GM23338 (cell line): ENCODE measurements at regions not wholly inside any gene's neighbourhood (a gene's known extent, or its start where the extent isn't known, plus 50 kb on each side); places are given as distances from the start of the nearest gene placed in this dataset.

Experiments
- ATAC-seq: fragments of 200-7000 bp; cut with Tn5 transposase; 3 replicates; pipeline ENCODE4 v1.9.1; 2020
- DNase-seq: peaks from one replicate; pipeline ENCODE4 v3.0.0-alpha.2; 2015; ENCODE audit warnings: low spot score
- H2AFZ ChIP-seq: fragments of 200-600 bp; sonication (generic); 2 replicates; pipeline ENCODE4 v1.8.0; 2016; ENCODE audit warnings: antibody characterized with exemption, mild to moderate bottlenecking, moderate library complexity
- H3F3A ChIP-seq: fragments of 200-600 bp; sonication (generic); replicated peaks from 2 replicates; pipeline ENCODE4 v1.8.0; 2017; ENCODE audit warnings: antibody characterized with exemption, mixed run types, low read depth
- H3K27ac ChIP-seq: fragments of 200-600 bp; sonication (generic); 2 replicates; pipeline ENCODE4 v1.6.1; 2016; ENCODE audit warnings: low read depth
- H3K27me3 ChIP-seq: fragments of 200-600 bp; sonication (generic); 2 replicates; pipeline ENCODE4 v1.8.0; 2016; ENCODE audit warnings: mild to moderate bottlenecking, mixed run types, moderate library complexity; ENCODE audit not compliant: insufficient read depth
- H3K36me3 ChIP-seq: fragments of 200-600 bp; sonication (generic); 2 replicates; pipeline ENCODE4 v1.8.0; 2016; ENCODE audit warnings: mild to moderate bottlenecking; ENCODE audit not compliant: insufficient read depth
- H3K4me1 ChIP-seq: fragments of 200-600 bp; sonication (generic); 2 replicates; pipeline ENCODE4 v1.8.0; 2016; ENCODE audit warnings: mild to moderate bottlenecking, moderate library complexity; ENCODE audit not compliant: insufficient read depth
- H3K4me2 ChIP-seq: fragments of 200-600 bp; sonication (generic); 2 replicates; pipeline ENCODE4 v1.7.1; 2017; ENCODE audit warnings: mixed run types
- H3K4me3 ChIP-seq: fragments of 200-600 bp; sonication (generic); 2 replicates; pipeline ENCODE4 v1.6.1; 2016; ENCODE audit warnings: mixed run types
- H3K79me2 ChIP-seq: fragments of 200-600 bp; sonication (generic); replicated peaks from 2 replicates; pipeline ENCODE4 v1.8.0; 2017; ENCODE audit warnings: mild to moderate bottlenecking; ENCODE audit not compliant: insufficient read depth
- H3K9me2 ChIP-seq: fragments of 200-600 bp; sonication (generic); 2 replicates; pipeline ENCODE4 v1.8.0; 2017; ENCODE audit not compliant: insufficient read depth
- H4K20me1 ChIP-seq: fragments of 200-600 bp; sonication (generic); replicated peaks from 2 replicates; pipeline ENCODE4 v1.8.0; 2017; ENCODE audit warnings: mild to moderate bottlenecking; ENCODE audit not compliant: insufficient read depth
- H3K27ac Mint-ChIP-seq: 2 replicates; pipeline ENCODE4 v1.8.0; 2020; ENCODE audit warnings: inconsistent platforms, mild to moderate bottlenecking, moderate library complexity, mixed read lengths
- H3K27me3 Mint-ChIP-seq: 3 replicates; pipeline ENCODE4 v1.8.0; 2022; ENCODE audit warnings: low read depth, mild to moderate bottlenecking, moderate library complexity, mixed read lengths, inconsistent platforms; ENCODE audit not compliant: insufficient read depth, poor library complexity
- H3K36me3 Mint-ChIP-seq: 3 replicates; pipeline ENCODE4 v1.8.0; 2021; ENCODE audit warnings: low read depth, mild to moderate bottlenecking, inconsistent platforms, moderate library complexity, mixed read lengths
- H3K4me1 Mint-ChIP-seq: 3 replicates; pipeline ENCODE4 v1.8.0; 2020; ENCODE audit warnings: mild to moderate bottlenecking, inconsistent platforms, mixed read lengths
- H3K4me3 Mint-ChIP-seq: 3 replicates; pipeline ENCODE4 v1.8.0; 2021; ENCODE audit warnings: moderate library complexity, mild to moderate bottlenecking, inconsistent platforms, mixed read lengths
- H3K9me3 Mint-ChIP-seq: 3 replicates; pipeline ENCODE4 v1.8.0; 2020; ENCODE audit warnings: moderate library complexity, mild to moderate bottlenecking, inconsistent platforms, mixed read lengths
- CREB1 ChIP-seq: fragments of 250-450 bp; sonication (Bioruptor Pico); IDR thresholded peaks from 2 replicates; pipeline ENCODE4 v1.5.0; 2020; ENCODE audit warnings: low read depth, mild to moderate bottlenecking, moderate library complexity
- CTCF ChIP-seq, 2 experiments: fragments of 200-600 bp in 1 of 2; sonication (generic) in 1 of 2; conservative IDR thresholded peaks; 2 replicates each; pipeline versions ENCODE4 v1.5.1 to v1.6.1; 2016 to 2017; ENCODE audit warnings: antibody characterized with exemption in 2 of 2, low read depth in 2 of 2, mild to moderate bottlenecking in 2 of 2, moderate library complexity in 1 of 2
- ETS1 ChIP-seq: IDR thresholded peaks from 2 replicates; pipeline ENCODE4 v1.6.1; 2016; ENCODE audit warnings: antibody characterized with exemption
- EZH2 ChIP-seq: fragments of 200-600 bp; sonication (generic); IDR thresholded peaks from one replicate; pipeline ENCODE4 v1.8.0; 2017; ENCODE audit warnings: antibody characterized with exemption, mild to moderate bottlenecking, low read depth; ENCODE audit not compliant: unreplicated experiment
- JUNB ChIP-seq: IDR thresholded peaks from one replicate; pipeline ENCODE4 v1.6.1; 2016; ENCODE audit warnings: antibody characterized with exemption; ENCODE audit not compliant: unreplicated experiment
- NANOG ChIP-seq: IDR thresholded peaks from 2 replicates; pipeline ENCODE4 v1.6.1; 2016; ENCODE audit warnings: antibody characterized with exemption, borderline replicate concordance
- POLR2AphosphoS5 ChIP-seq: IDR thresholded peaks from 2 replicates; pipeline ENCODE4 v1.6.1; 2016; ENCODE audit warnings: antibody characterized with exemption, low read depth
- STAT1 ChIP-seq: IDR thresholded peaks from one replicate; pipeline ENCODE4 v1.6.1; 2016; ENCODE audit warnings: antibody characterized with exemption; ENCODE audit not compliant: unreplicated experiment
- ZNF114 ChIP-seq: fragments of 250-450 bp; sonication (Bioruptor Pico); IDR thresholded peaks from 2 replicates; pipeline ENCODE4 v1.5.0; 2020; ENCODE audit warnings: mild to moderate bottlenecking, moderate library complexity
- ZNF331 ChIP-seq: fragments of 250-450 bp; sonication (Bioruptor Pico); IDR thresholded peaks from 2 replicates; pipeline ENCODE4 v1.5.0; 2020; ENCODE audit warnings: low read depth, mild to moderate bottlenecking, moderate library complexity

GRCh38 chr12:89237763-89238162 lies 114.5 kb downstream of the DUSP6 start (continued):
- no peak for TF ChIP-seq CTCF (conservative IDR thresholded peaks at IDR 0.05; ENCODE audit: low read depth in 2 of 2)
- no peak for TF ChIP-seq CREB1 (CRISPR knock-in tag)
- TF ChIP-seq NANOG = no peak
- TF ChIP-seq POLR2AphosphoS5 = no peak

GRCh38 chr12:89236748-89237383 lies 115.4 kb downstream of the DUSP6 start:
- Histone ChIP-seq H3K4me2 (no peak overlapping the region), H3K79me2 (no peaks in the 10 kb centered on the region), H4K20me1 (no peaks in the 10 kb centered on the region), H3K27me3 (no peaks in the 10 kb centered on the region), H2AFZ (no peak overlapping the region), H3K27ac (no peak overlapping the region), H3K36me3 (no peaks in the 10 kb centered on the region; the same call in 1 of the 2 replicates), H3K9me2 (no peaks in the 10 kb centered on the region; the same call in 1 of the 2 replicates), H3F3A (no peaks in the 10 kb centered on the region), H3K4me3 (no peak overlapping the region), H3K4me1 (peaks cover 5% of the 10 kb centered on the region; the same call in 1 of the 2 replicates)
- no peaks in the 10 kb centered on the region for H3K27me3 Mint-ChIP-seq
- no peak overlapping the region for H3K27ac Mint-ChIP-seq
- no peak overlapping the region for H3K4me3 Mint-ChIP-seq
- H3K9me3 Mint-ChIP-seq = peaks cover 10% of the 10 kb centered on the region; the same call in 2 of the 3 replicates
- H3K36me3 Mint-ChIP-seq = peaks cover 6% of the 10 kb centered on the region; the same call in 2 of the 3 replicates
- DNase-seq (no peak), ATAC-seq (no peak)
- TF ChIP-seq ZNF114 (no peak), CTCF (conservative IDR thresholded peaks at IDR 0.05; ENCODE audit: low read depth in 2 of 2) (no peak), EZH2 (no peak)
- peaks cover 8% of the 10 kb centered on the region for H3K4me1 Mint-ChIP-seq

GRCh38 chr12:89236237-89236636 lies 116.1 kb downstream of the DUSP6 start:
- Mint-ChIP-seq H3K4me1 (peaks cover 8% of the 10 kb centered on the region), H3K4me3 (no peak overlapping the region), H3K36me3 (peaks cover 3% of the 10 kb centered on the region; the same call in 1 of the 3 replicates), H3K27ac (no peak overlapping the region), H3K27me3 (no peaks in the 10 kb centered on the region), H3K9me3 (peaks cover 7% of the 10 kb centered on the region; the same call in 2 of the 3 replicates)
- no peak overlapping the region for H3K27ac ChIP-seq
- no peaks in the 10 kb centered on the region for H4K20me1 ChIP-seq
- H3K27me3 ChIP-seq = no peaks in the 10 kb centered on the region
- no peak for ATAC-seq
- H3K4me1 ChIP-seq = peaks cover 5% of the 10 kb centered on the region; the same call in 1 of the 2 replicates
- H3K4me2 ChIP-seq = no peak overlapping the region
- no peaks in the 10 kb centered on the region; the same call in 1 of the 2 replicates for H3K36me3 ChIP-seq
- no peaks in the 10 kb centered on the region for H3F3A ChIP-seq
- no peak overlapping the region for H2AFZ ChIP-seq
- H3K79me2 ChIP-seq = no peaks in the 10 kb centered on the region
- H3K4me3 ChIP-seq = no peak overlapping the region
- no peaks in the 10 kb centered on the region; the same call in 1 of the 2 replicates for H3K9me2 ChIP-seq
- DNase-seq = no peak
- TF ChIP-seq ETS1 (no peak), CREB1 (CRISPR knock-in tag) (no peak), POLR2AphosphoS5 (no peak), JUNB (no peak), EZH2 (no peak), CTCF (conservative IDR thresholded peaks at IDR 0.05; ENCODE audit: low read depth in 2 of 2) (no peak), STAT1 (no peak), ZNF331 (CRISPR knock-in tag) (no peak)
